ENCODE measurements at regions not wholly inside any gene's neighbourhood (a gene's known extent, or its start where the extent isn't known, plus 50 kb on each side); places are given as distances from the start of the nearest gene placed in this dataset.

GRCh38 chr1:191609305-191609704 lies 549.0 kb upstream of the RGS18 start:
- intact Hi-C loops (cut with micrococcal nuclease; ENCODE audit: unreplicated experiment): no loop called here
- Histone ChIP-seq H3K4me1 (ENCODE audit: control insufficient read depth, insufficient read depth, low read length) (no peaks in the 10 kb centered on the region), H3K27me3 (ENCODE audit: control insufficient read depth, insufficient read depth, low read length) (no peaks in the 10 kb centered on the region), H3K27ac (ENCODE audit: low read length) (no peak overlapping the region), H3K36me3 (ENCODE audit: control insufficient read depth, insufficient read depth, low read length) (no peaks in the 10 kb centered on the region; the same call in 1 of the 2 replicates), H3K9me3 (ENCODE audit: control insufficient read depth, insufficient read depth, low read depth, low read length) (no peaks in the 10 kb centered on the region), H3K4me3 (ENCODE audit: low read depth in 2 of 2, low read length in 2 of 2) (no peak overlapping the region)
- in situ Hi-C loops (cut with HindIII; ENCODE audit: low pct_unique_long_range_greater_than_20kb, low sequenced_read_pairs): no loop called here
- no peak for ATAC-seq
- TF ChIP-seq REST (IDR thresholded peaks at IDR 0.05; ENCODE audit: insufficient read depth in 1 of 2, low read depth in 2 of 2, low read length in 1 of 2): no peak
- TF ChIP-seq SIN3A (IDR thresholded peaks at IDR 0.05; ENCODE audit: borderline replicate concordance, insufficient read depth, low read depth, low read length): no peak
- TF ChIP-seq CTCF (IDR thresholded peaks at IDR 0.05): no peak
- no peak for TF ChIP-seq POLR2AphosphoS5 (IDR thresholded peaks at IDR 0.05; ENCODE audit: low read depth, low read length)
- TF ChIP-seq TCF7L2 (IDR thresholded peaks at IDR 0.05; ENCODE audit: low read depth, low read length): no peak
- BruUV-seq (replicated peaks): no TSS peak
- no peak for DNase-seq (ENCODE audit: low read depth, low spot score)
- CTCF ChIA-PET: no interaction called here
- POLR2A ChIA-PET: no interaction called here

GRCh38 chr1:191615101-191615821 lies 543.0 kb upstream of the RGS18 start:
- ChIA-PET CTCF (no interaction called here), POLR2A (no interaction called here)
- DNase-seq (ENCODE audit: low read depth, low spot score) (no peak), ATAC-seq (no peak)
- no peaks in the 10 kb centered on the region for H3K4me1 ChIP-seq (ENCODE audit: control insufficient read depth, insufficient read depth, low read length)
- no peak overlapping the region for H3K27ac ChIP-seq (ENCODE audit: low read length)
- H3K36me3 ChIP-seq (ENCODE audit: control insufficient read depth, insufficient read depth, low read length): no peaks in the 10 kb centered on the region
- no peaks in the 10 kb centered on the region for H3K9me3 ChIP-seq (ENCODE audit: control insufficient read depth, insufficient read depth, low read depth, low read length)
- intact Hi-C loops (cut with micrococcal nuclease; ENCODE audit: unreplicated experiment): no loop called here
- no TSS peak for BruUV-seq (replicated peaks)
- H3K4me3 ChIP-seq (ENCODE audit: low read depth in 2 of 2, low read length in 2 of 2): no peak overlapping the region
- in situ Hi-C loops (cut with HindIII; ENCODE audit: low pct_unique_long_range_greater_than_20kb, low sequenced_read_pairs): no loop called here
- no peaks in the 10 kb centered on the region for H3K27me3 ChIP-seq (ENCODE audit: control insufficient read depth, insufficient read depth, low read length)
- TF ChIP-seq SIN3A (IDR thresholded peaks at IDR 0.05; ENCODE audit: borderline replicate concordance, insufficient read depth, low read depth, low read length) (no peak), REST (IDR thresholded peaks at IDR 0.05; ENCODE audit: insufficient read depth in 1 of 2, low read depth in 2 of 2, low read length in 1 of 2) (no peak), TCF7L2 (IDR thresholded peaks at IDR 0.05; ENCODE audit: low read depth, low read length) (no peak), POLR2AphosphoS5 (IDR thresholded peaks at IDR 0.05; ENCODE audit: low read depth, low read length) (no peak), CTCF (IDR thresholded peaks at IDR 0.05) (no peak)
